GM23338 (cell line): ENCODE measurements at regions not wholly inside any gene's neighbourhood (a gene's known extent, or its start where the extent isn't known, plus 50 kb on each side); places are given as distances from the start of the nearest gene placed in this dataset.

Source experiments
- ATAC-seq: fragments of 200-7000 bp; cut with Tn5 transposase; 3 replicates; pipeline ENCODE4 v1.9.1; 2020
- DNase-seq: peaks from one replicate; pipeline ENCODE4 v3.0.0-alpha.2; 2015; ENCODE audit warnings: low spot score
- H2AFZ ChIP-seq: fragments of 200-600 bp; sonication (generic); 2 replicates; pipeline ENCODE4 v1.8.0; 2016; ENCODE audit warnings: antibody characterized with exemption, mild to moderate bottlenecking, moderate library complexity
- H3F3A ChIP-seq: fragments of 200-600 bp; sonication (generic); replicated peaks from 2 replicates; pipeline ENCODE4 v1.8.0; 2017; ENCODE audit warnings: antibody characterized with exemption, mixed run types, low read depth
- H3K27ac ChIP-seq: fragments of 200-600 bp; sonication (generic); 2 replicates; pipeline ENCODE4 v1.6.1; 2016; ENCODE audit warnings: low read depth
- H3K27me3 ChIP-seq: fragments of 200-600 bp; sonication (generic); 2 replicates; pipeline ENCODE4 v1.8.0; 2016; ENCODE audit warnings: mild to moderate bottlenecking, mixed run types, moderate library complexity; ENCODE audit not compliant: insufficient read depth
- H3K36me3 ChIP-seq: fragments of 200-600 bp; sonication (generic); 2 replicates; pipeline ENCODE4 v1.8.0; 2016; ENCODE audit warnings: mild to moderate bottlenecking; ENCODE audit not compliant: insufficient read depth
- H3K4me1 ChIP-seq: fragments of 200-600 bp; sonication (generic); 2 replicates; pipeline ENCODE4 v1.8.0; 2016; ENCODE audit warnings: mild to moderate bottlenecking, moderate library complexity; ENCODE audit not compliant: insufficient read depth
- H3K4me2 ChIP-seq: fragments of 200-600 bp; sonication (generic); 2 replicates; pipeline ENCODE4 v1.7.1; 2017; ENCODE audit warnings: mixed run types
- H3K4me3 ChIP-seq: fragments of 200-600 bp; sonication (generic); 2 replicates; pipeline ENCODE4 v1.6.1; 2016; ENCODE audit warnings: mixed run types
- H3K79me2 ChIP-seq: fragments of 200-600 bp; sonication (generic); replicated peaks from 2 replicates; pipeline ENCODE4 v1.8.0; 2017; ENCODE audit warnings: mild to moderate bottlenecking; ENCODE audit not compliant: insufficient read depth
- H3K9me2 ChIP-seq: fragments of 200-600 bp; sonication (generic); 2 replicates; pipeline ENCODE4 v1.8.0; 2017; ENCODE audit not compliant: insufficient read depth
- H4K20me1 ChIP-seq: fragments of 200-600 bp; sonication (generic); replicated peaks from 2 replicates; pipeline ENCODE4 v1.8.0; 2017; ENCODE audit warnings: mild to moderate bottlenecking; ENCODE audit not compliant: insufficient read depth
- H3K27ac Mint-ChIP-seq: 2 replicates; pipeline ENCODE4 v1.8.0; 2020; ENCODE audit warnings: inconsistent platforms, mild to moderate bottlenecking, moderate library complexity, mixed read lengths
- H3K27me3 Mint-ChIP-seq: 3 replicates; pipeline ENCODE4 v1.8.0; 2022; ENCODE audit warnings: low read depth, mild to moderate bottlenecking, moderate library complexity, mixed read lengths, inconsistent platforms; ENCODE audit not compliant: insufficient read depth, poor library complexity
- H3K36me3 Mint-ChIP-seq: 3 replicates; pipeline ENCODE4 v1.8.0; 2021; ENCODE audit warnings: low read depth, mild to moderate bottlenecking, inconsistent platforms, moderate library complexity, mixed read lengths
- H3K4me1 Mint-ChIP-seq: 3 replicates; pipeline ENCODE4 v1.8.0; 2020; ENCODE audit warnings: mild to moderate bottlenecking, inconsistent platforms, mixed read lengths
- H3K4me3 Mint-ChIP-seq: 3 replicates; pipeline ENCODE4 v1.8.0; 2021; ENCODE audit warnings: moderate library complexity, mild to moderate bottlenecking, inconsistent platforms, mixed read lengths
- H3K9me3 Mint-ChIP-seq: 3 replicates; pipeline ENCODE4 v1.8.0; 2020; ENCODE audit warnings: moderate library complexity, mild to moderate bottlenecking, inconsistent platforms, mixed read lengths
- CREB1 ChIP-seq: fragments of 250-450 bp; sonication (Bioruptor Pico); IDR thresholded peaks from 2 replicates; pipeline ENCODE4 v1.5.0; 2020; ENCODE audit warnings: low read depth, mild to moderate bottlenecking, moderate library complexity
- EZH2 ChIP-seq: fragments of 200-600 bp; sonication (generic); IDR thresholded peaks from one replicate; pipeline ENCODE4 v1.8.0; 2017; ENCODE audit warnings: antibody characterized with exemption, mild to moderate bottlenecking, low read depth; ENCODE audit not compliant: unreplicated experiment
- EZH2phosphoT487 ChIP-seq: fragments of 200-600 bp; sonication (generic); IDR thresholded peaks from one replicate; pipeline ENCODE4 v1.8.1; 2018; ENCODE audit warnings: antibody characterized with exemption; ENCODE audit not compliant: unreplicated experiment
- POLR2AphosphoS5 ChIP-seq: IDR thresholded peaks from 2 replicates; pipeline ENCODE4 v1.6.1; 2016; ENCODE audit warnings: antibody characterized with exemption, low read depth
- STAT1 ChIP-seq: IDR thresholded peaks from one replicate; pipeline ENCODE4 v1.6.1; 2016; ENCODE audit warnings: antibody characterized with exemption; ENCODE audit not compliant: unreplicated experiment
- ZNF331 ChIP-seq: fragments of 250-450 bp; sonication (Bioruptor Pico); IDR thresholded peaks from 2 replicates; pipeline ENCODE4 v1.5.0; 2020; ENCODE audit warnings: low read depth, mild to moderate bottlenecking, moderate library complexity
- TF ChIP-seq, protein P1 (sequence below), 2 experiments: fragments of 200-600 bp in 1 of 2; sonication (generic) in 1 of 2; conservative IDR thresholded peaks; 2 replicates each; pipeline versions ENCODE4 v1.5.1 to v1.6.1; 2016 to 2017; ENCODE audit warnings: antibody characterized with exemption in 2 of 2, low read depth in 2 of 2, mild to moderate bottlenecking in 2 of 2, moderate library complexity in 1 of 2
- TF ChIP-seq, protein P2 (sequence below): IDR thresholded peaks from one replicate; pipeline ENCODE4 v1.6.1; 2018; ENCODE audit warnings: antibody characterized with exemption; ENCODE audit not compliant: unreplicated experiment
- TF ChIP-seq, protein P3 (sequence below): IDR thresholded peaks from 2 replicates; pipeline ENCODE4 v1.6.1; 2016; ENCODE audit warnings: antibody characterized with exemption
- TF ChIP-seq, protein P4 (sequence below): fragments of 250-450 bp; sonication (Bioruptor Pico); IDR thresholded peaks from 2 replicates; pipeline ENCODE4 v1.5.0; 2020; ENCODE audit warnings: mild to moderate bottlenecking, moderate library complexity

DNA sequence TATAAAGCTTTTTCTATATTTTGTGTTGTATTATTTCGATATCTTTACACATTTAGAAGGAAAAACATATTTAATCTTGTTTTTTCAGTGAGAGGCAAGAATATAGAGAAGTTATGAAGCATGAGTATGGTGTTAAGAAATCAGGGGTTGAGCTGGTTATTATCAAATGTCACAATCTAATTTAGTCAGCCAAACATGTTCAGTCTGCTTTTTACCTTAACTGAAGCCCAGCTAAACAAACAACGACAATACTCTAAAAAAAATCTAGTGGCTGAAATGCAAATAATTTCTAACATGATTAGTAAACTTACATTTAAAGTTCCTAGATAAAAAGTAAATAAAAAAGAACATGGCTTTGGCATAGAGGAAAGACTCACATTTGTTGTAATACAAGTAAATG is 433.8 kb upstream of the NRSN1 start:
- H3F3A ChIP-seq: no peaks in the 10 kb centered on the region
- no peak overlapping the region for H3K4me2 ChIP-seq
- H3K4me3 ChIP-seq: no peak overlapping the region
- Mint-ChIP-seq H3K36me3 (no peaks in the 10 kb centered on the region), H3K27me3 (no peaks in the 10 kb centered on the region), H3K9me3 (no peaks in the 10 kb centered on the region; the same call in 2 of the 3 replicates), H3K4me1 (0 out of 3 replicates have a peak, but pooled peaks cover 3% of the 10 kb centered on the region), H3K4me3 (no peak overlapping the region), H3K27ac (no peak overlapping the region)
- H3K27me3 ChIP-seq: no peaks in the 10 kb centered on the region
- H2AFZ ChIP-seq: no peak overlapping the region
- H4K20me1 ChIP-seq: no peaks in the 10 kb centered on the region
- DNase-seq: no peak
- H3K27ac ChIP-seq: no peak overlapping the region
- TF ChIP-seq POLR2AphosphoS5 (no peak), EZH2phosphoT487 (no peak), STAT1 (no peak)
- TF ChIP-seq, protein P1, sequence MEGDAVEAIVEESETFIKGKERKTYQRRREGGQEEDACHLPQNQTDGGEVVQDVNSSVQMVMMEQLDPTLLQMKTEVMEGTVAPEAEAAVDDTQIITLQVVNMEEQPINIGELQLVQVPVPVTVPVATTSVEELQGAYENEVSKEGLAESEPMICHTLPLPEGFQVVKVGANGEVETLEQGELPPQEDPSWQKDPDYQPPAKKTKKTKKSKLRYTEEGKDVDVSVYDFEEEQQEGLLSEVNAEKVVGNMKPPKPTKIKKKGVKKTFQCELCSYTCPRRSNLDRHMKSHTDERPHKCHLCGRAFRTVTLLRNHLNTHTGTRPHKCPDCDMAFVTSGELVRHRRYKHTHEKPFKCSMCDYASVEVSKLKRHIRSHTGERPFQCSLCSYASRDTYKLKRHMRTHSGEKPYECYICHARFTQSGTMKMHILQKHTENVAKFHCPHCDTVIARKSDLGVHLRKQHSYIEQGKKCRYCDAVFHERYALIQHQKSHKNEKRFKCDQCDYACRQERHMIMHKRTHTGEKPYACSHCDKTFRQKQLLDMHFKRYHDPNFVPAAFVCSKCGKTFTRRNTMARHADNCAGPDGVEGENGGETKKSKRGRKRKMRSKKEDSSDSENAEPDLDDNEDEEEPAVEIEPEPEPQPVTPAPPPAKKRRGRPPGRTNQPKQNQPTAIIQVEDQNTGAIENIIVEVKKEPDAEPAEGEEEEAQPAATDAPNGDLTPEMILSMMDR (conservative IDR thresholded peaks at IDR 0.05; ENCODE audit: low read depth in 2 of 2): no peak
- TF ChIP-seq, protein P2, sequence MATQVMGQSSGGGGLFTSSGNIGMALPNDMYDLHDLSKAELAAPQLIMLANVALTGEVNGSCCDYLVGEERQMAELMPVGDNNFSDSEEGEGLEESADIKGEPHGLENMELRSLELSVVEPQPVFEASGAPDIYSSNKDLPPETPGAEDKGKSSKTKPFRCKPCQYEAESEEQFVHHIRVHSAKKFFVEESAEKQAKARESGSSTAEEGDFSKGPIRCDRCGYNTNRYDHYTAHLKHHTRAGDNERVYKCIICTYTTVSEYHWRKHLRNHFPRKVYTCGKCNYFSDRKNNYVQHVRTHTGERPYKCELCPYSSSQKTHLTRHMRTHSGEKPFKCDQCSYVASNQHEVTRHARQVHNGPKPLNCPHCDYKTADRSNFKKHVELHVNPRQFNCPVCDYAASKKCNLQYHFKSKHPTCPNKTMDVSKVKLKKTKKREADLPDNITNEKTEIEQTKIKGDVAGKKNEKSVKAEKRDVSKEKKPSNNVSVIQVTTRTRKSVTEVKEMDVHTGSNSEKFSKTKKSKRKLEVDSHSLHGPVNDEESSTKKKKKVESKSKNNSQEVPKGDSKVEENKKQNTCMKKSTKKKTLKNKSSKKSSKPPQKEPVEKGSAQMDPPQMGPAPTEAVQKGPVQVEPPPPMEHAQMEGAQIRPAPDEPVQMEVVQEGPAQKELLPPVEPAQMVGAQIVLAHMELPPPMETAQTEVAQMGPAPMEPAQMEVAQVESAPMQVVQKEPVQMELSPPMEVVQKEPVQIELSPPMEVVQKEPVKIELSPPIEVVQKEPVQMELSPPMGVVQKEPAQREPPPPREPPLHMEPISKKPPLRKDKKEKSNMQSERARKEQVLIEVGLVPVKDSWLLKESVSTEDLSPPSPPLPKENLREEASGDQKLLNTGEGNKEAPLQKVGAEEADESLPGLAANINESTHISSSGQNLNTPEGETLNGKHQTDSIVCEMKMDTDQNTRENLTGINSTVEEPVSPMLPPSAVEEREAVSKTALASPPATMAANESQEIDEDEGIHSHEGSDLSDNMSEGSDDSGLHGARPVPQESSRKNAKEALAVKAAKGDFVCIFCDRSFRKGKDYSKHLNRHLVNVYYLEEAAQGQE: no peak
- TF ChIP-seq, protein P3, sequence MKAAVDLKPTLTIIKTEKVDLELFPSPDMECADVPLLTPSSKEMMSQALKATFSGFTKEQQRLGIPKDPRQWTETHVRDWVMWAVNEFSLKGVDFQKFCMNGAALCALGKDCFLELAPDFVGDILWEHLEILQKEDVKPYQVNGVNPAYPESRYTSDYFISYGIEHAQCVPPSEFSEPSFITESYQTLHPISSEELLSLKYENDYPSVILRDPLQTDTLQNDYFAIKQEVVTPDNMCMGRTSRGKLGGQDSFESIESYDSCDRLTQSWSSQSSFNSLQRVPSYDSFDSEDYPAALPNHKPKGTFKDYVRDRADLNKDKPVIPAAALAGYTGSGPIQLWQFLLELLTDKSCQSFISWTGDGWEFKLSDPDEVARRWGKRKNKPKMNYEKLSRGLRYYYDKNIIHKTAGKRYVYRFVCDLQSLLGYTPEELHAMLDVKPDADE: no peak
- no peaks in the 10 kb centered on the region for H3K79me2 ChIP-seq
- no peaks in the 10 kb centered on the region for H3K9me2 ChIP-seq
- H3K36me3 ChIP-seq: no peaks in the 10 kb centered on the region
- no peaks in the 10 kb centered on the region for H3K4me1 ChIP-seq
- ATAC-seq: no peak

DNA sequence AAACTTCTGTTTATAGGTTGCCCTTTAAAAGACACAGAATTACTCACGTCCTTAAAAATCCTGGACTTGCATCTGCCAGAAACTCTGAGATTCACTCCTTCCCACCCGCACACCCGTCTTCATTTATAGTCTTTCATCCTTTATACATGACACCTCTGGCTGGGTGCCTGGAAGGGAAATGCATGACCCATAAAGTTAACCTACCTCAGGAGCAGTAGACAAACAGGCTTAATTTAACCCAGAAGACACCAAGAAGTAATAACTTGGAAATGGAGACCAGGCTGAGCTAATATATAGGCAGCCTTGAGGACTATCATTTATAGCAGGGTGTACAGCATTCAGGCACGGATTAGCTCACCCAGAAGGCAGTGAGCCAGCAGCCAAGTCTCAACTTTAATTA is 429.0 kb upstream of the NRSN1 start:
- Histone ChIP-seq H4K20me1 (no peaks in the 10 kb centered on the region), H3K27me3 (no peaks in the 10 kb centered on the region), H2AFZ (no peak overlapping the region), H3K4me2 (no peak overlapping the region), H3K9me2 (no peaks in the 10 kb centered on the region), H3K79me2 (no peaks in the 10 kb centered on the region), H3F3A (no peaks in the 10 kb centered on the region), H3K4me1 (no peaks in the 10 kb centered on the region), H3K4me3 (no peak overlapping the region), H3K36me3 (no peaks in the 10 kb centered on the region), H3K27ac (no peak overlapping the region)
- no peak overlapping the region for H3K27ac Mint-ChIP-seq
- H3K27me3 Mint-ChIP-seq: no peaks in the 10 kb centered on the region
- H3K4me1 Mint-ChIP-seq: no peaks in the 10 kb centered on the region
- no peak overlapping the region for H3K4me3 Mint-ChIP-seq
- H3K9me3 Mint-ChIP-seq: no peaks in the 10 kb centered on the region; the same call in 1 of the 3 replicates
- ATAC-seq (no peak), DNase-seq (no peak)
- no peaks in the 10 kb centered on the region for H3K36me3 Mint-ChIP-seq
- TF ChIP-seq EZH2phosphoT487: no peak
- TF ChIP-seq ZNF331 (CRISPR knock-in tag): no peak
- TF ChIP-seq CREB1 (CRISPR knock-in tag): no peak
- TF ChIP-seq POLR2AphosphoS5: no peak
- no peak for TF ChIP-seq STAT1
- no peak for TF ChIP-seq EZH2
- TF ChIP-seq, protein P4, sequence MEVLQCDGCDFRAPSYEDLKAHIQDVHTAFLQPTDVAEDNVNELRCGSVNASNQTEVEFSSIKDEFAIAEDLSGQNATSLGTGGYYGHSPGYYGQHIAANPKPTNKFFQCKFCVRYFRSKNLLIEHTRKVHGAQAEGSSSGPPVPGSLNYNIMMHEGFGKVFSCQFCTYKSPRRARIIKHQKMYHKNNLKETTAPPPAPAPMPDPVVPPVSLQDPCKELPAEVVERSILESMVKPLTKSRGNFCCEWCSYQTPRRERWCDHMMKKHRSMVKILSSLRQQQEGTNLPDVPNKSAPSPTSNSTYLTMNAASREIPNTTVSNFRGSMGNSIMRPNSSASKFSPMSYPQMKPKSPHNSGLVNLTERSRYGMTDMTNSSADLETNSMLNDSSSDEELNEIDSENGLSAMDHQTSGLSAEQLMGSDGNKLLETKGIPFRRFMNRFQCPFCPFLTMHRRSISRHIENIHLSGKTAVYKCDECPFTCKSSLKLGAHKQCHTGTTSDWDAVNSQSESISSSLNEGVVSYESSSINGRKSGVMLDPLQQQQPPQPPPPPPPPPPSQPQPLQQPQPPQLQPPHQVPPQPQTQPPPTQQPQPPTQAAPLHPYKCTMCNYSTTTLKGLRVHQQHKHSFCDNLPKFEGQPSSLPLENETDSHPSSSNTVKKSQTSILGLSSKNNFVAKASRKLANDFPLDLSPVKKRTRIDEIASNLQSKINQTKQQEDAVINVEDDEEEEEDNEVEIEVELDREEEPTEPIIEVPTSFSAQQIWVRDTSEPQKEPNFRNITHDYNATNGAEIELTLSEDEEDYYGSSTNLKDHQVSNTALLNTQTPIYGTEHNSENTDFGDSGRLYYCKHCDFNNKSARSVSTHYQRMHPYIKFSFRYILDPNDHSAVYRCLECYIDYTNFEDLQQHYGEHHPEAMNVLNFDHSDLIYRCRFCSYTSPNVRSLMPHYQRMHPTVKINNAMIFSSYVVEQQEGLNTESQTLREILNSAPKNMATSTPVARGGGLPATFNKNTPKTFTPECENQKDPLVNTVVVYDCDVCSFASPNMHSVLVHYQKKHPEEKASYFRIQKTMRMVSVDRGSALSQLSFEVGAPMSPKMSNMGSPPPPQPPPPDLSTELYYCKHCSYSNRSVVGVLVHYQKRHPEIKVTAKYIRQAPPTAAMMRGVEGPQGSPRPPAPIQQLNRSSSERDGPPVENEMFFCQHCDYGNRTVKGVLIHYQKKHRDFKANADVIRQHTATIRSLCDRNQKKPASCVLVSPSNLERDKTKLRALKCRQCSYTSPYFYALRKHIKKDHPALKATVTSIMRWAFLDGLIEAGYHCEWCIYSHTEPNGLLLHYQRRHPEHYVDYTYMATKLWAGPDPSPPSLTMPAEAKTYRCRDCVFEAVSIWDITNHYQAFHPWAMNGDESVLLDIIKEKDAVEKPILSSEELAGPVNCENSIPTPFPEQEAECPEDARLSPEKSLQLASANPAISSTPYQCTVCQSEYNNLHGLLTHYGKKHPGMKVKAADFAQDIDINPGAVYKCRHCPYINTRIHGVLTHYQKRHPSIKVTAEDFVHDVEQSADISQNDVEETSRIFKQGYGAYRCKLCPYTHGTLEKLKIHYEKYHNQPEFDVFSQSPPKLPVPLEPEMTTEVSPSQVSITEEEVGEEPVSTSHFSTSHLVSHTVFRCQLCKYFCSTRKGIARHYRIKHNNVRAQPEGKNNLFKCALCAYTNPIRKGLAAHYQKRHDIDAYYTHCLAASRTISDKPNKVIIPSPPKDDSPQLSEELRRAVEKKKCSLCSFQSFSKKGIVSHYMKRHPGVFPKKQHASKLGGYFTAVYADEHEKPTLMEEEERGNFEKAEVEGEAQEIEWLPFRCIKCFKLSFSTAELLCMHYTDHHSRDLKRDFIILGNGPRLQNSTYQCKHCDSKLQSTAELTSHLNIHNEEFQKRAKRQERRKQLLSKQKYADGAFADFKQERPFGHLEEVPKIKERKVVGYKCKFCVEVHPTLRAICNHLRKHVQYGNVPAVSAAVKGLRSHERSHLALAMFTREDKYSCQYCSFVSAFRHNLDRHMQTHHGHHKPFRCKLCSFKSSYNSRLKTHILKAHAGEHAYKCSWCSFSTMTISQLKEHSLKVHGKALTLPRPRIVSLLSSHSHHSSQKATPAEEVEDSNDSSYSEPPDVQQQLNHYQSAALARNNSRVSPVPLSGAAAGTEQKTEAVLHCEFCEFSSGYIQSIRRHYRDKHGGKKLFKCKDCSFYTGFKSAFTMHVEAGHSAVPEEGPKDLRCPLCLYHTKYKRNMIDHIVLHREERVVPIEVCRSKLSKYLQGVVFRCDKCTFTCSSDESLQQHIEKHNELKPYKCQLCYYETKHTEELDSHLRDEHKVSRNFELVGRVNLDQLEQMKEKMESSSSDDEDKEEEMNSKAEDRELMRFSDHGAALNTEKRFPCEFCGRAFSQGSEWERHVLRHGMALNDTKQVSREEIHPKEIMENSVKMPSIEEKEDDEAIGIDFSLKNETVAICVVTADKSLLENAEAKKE (CRISPR knock-in tag): no peak
